SK-N-MC (cell line): ENCODE measurements at regions not wholly inside any gene's neighbourhood (a gene's known extent, or its start where the extent isn't known, plus 50 kb on each side); places are given as distances from the start of the nearest gene placed in this dataset.

Experiments
- EZH2 ChIP-seq: fragments of 200-600 bp; sonication (generic); IDR thresholded peaks from one replicate; pipeline ENCODE4 v1.6.1; 2017; ENCODE audit warnings: antibody characterized with exemption
- POLR2AphosphoS5 ChIP-seq: IDR thresholded peaks from 2 replicates; pipeline ENCODE4 v1.6.1; 2012; ENCODE audit warnings: mild to moderate bottlenecking, low read depth, low read length, borderline replicate concordance

- TF ChIP-seq POLR2AphosphoS5: no peak
- TF ChIP-seq EZH2: no peak
These were observed 119.4 kb upstream of the PRMT6 start for GRCh38 chr1:106937104-106937503.
